BJ (cell line): ENCODE measurements at regions not wholly inside any gene's neighbourhood (a gene's known extent, or its start where the extent isn't known, plus 50 kb on each side); places are given as distances from the start of the nearest gene placed in this dataset.

Experiments used
- CTCF ChIA-PET: fragments of 350-600 bp; formaldehyde crosslinking; extraction: SDS; loops from one replicate; lab custom pipeline; 2021; ENCODE audit warnings: antibody characterized with exemption, inconsistent platforms; lab: Yijun Ruan, JAX
- POLR2A ChIA-PET: fragments of 300-600 bp; sonication (Branson Sonifier 250); formaldehyde crosslinking; extraction: SDS; loops from one replicate; lab custom pipeline; 2021; ENCODE audit warnings: antibody characterized with exemption; lab: Charles Lee
- DNase-seq: peaks from one replicate; pipeline ENCODE4 v3.0.0-alpha.2; 2011; ENCODE audit warnings: low read depth
- H3K27me3 ChIP-seq: 2 replicates; pipeline ENCODE4 v1.6.0; 2011; ENCODE audit warnings: low read length; ENCODE audit not compliant: control insufficient read depth, insufficient read depth
- H3K36me3 ChIP-seq: 2 replicates; pipeline ENCODE4 v1.5.1; 2011; ENCODE audit warnings: low read length; ENCODE audit not compliant: control insufficient read depth, insufficient read depth
- H3K4me3 ChIP-seq: 2 replicates; pipeline ENCODE4 v1.5.1; 2011; ENCODE audit warnings: low read depth, mild to moderate bottlenecking, control low read depth, low read length
- TF ChIP-seq, protein P1 (sequence below): IDR thresholded peaks from 2 replicates; pipeline ENCODE4 v1.5.1; 2011; ENCODE audit warnings: low read depth, mild to moderate bottlenecking, control low read depth, inconsistent platforms, low read length, moderate library complexity; ENCODE audit not compliant: insufficient read depth

DNA sequence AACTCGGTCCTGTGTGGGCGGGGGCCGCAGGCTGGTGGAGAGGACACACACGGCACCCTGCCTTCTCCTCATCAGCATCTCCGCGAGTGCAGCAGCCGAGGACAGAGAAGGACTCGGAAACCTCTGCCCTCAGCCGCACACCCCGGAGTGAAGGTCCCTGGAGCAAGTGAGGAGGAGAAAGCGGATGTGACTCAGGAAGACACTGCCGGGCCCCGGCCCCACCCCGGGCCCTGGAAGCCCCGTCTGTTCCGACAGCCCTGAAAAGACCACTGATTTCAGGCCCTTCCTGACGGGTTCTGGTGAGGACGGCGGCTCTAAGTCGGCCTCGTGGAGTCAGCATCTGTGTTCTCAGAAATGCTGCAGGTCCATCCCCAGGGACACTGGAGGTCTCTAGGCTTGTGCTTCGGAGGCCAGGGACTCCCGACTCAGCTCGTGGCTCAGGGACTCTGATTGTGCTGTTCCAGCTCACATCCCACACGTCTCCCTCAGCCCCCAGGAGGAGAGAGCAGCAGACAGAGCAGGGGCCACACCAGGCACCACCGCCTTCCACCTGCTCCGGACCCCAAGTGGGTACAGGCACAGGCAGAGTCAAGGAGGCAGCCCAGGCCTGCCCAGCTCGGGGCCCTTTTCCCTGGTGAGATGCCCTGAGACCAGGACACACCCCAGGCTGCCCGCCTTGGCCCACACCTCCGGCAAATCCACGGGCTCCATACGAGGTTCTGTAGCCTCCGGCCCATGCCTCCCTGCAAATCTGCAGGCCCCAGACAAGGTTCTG lies 134.5 kb upstream of the NKX1-1 start:
- Histone ChIP-seq H3K27me3 (no peaks in the 10 kb centered on the region), H3K36me3 (no peaks in the 10 kb centered on the region), H3K4me3 (no peak overlapping the region)
- TF ChIP-seq, protein P1, sequence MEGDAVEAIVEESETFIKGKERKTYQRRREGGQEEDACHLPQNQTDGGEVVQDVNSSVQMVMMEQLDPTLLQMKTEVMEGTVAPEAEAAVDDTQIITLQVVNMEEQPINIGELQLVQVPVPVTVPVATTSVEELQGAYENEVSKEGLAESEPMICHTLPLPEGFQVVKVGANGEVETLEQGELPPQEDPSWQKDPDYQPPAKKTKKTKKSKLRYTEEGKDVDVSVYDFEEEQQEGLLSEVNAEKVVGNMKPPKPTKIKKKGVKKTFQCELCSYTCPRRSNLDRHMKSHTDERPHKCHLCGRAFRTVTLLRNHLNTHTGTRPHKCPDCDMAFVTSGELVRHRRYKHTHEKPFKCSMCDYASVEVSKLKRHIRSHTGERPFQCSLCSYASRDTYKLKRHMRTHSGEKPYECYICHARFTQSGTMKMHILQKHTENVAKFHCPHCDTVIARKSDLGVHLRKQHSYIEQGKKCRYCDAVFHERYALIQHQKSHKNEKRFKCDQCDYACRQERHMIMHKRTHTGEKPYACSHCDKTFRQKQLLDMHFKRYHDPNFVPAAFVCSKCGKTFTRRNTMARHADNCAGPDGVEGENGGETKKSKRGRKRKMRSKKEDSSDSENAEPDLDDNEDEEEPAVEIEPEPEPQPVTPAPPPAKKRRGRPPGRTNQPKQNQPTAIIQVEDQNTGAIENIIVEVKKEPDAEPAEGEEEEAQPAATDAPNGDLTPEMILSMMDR, result no peak
- CTCF ChIA-PET, result no interaction called here
- no peak for DNase-seq
- POLR2A ChIA-PET, result no interaction called here

DNA sequence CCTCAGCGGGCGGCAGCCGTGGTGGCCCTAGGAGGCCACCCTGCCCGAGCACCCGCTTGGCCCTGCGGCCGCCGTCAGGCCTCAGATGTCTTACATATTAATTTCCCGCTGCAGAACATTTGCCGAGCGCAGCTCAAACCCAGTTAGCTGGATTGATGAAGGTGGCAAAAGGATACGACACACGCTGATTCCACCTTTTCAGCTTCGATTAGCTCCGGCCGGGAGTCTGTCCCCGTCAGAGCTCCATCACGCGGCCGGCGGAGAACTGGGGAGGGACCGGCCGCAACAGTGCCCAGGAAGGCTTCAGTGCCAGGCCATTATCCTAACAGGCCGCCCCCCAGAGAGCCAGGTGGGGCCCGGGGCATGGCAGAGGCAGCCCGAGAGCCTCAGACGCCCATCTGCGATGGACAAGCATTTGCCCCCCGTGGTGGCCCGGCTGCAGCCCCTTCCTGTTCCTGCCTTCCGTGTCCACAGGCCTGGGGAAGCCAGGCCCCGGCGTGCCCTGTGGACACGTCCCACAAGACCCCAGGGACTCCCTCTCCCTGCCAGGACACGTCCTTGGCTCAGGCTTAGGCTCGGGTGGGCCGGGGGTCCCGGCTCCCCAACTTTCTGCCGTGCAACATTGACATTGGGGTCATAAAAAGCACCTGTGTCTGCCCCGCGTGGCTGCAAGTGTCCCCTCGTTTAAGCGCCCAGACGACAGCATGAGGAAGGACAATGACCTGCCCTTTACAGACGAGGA lies 133.8 kb upstream of the NKX1-1 start:
- ChIA-PET POLR2A (no interaction called here), CTCF (interaction anchor here (1.3 kb wide), 1 partner anchor 9 kb away, joined by 6 read pairs; no protein-coding TSS in a partner anchor)
- Histone ChIP-seq H3K4me3 (no peak overlapping the region), H3K36me3 (no peaks in the 10 kb centered on the region), H3K27me3 (peaks cover 1% of the 10 kb centered on the region; the same call in 1 of the 2 replicates)
- DNase-seq, result no peak
- TF ChIP-seq, protein P1, result no peak

DNA sequence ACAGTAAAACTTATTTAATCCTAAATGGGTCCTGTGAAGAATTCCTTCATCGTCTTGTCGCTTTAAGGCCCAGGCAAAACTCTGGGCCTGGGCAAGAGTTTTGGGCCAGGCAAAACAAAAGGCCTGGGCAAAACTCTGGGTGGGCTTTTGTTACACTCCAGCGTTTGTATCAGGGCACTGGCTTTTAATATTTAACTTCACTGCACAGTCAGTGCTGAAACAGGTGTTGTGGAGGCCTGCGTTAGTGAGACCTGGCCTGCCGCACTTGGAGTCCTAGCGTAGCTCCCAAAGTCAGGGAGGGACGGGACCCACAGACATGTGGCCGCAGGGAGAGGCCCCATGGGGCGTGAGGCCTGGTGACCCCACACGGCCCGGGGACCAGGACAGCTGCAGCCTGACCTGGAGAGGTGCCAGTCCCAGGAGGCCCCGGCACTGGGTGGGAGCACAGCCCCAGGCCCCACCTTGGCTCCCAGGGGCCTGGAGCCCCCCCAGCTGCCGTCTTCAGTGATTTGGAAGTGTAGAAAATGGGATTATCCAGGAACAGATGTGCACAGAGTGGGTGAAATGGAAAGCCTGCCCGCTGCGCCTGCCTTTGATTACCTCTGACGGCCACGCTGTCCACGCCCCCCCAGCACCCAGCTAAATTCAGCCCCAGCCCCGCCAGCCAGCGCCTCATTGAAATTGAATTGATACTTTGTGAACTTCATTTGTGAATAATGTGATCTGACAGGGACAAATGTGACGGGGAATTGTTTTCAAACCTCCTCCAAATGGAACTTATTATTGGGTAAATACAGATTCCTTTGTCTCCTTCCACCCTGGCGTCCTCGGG lies 132.9 kb upstream of the NKX1-1 start:
- ChIA-PET POLR2A (no interaction called here), CTCF (interaction anchor here (1.3 kb wide), 1 partner anchor 10 kb away, joined by 6 read pairs; no protein-coding TSS in a partner anchor)
- Histone ChIP-seq H3K36me3 (no peaks in the 10 kb centered on the region), H3K27me3 (peaks cover 5% of the 10 kb centered on the region), H3K4me3 (no peak overlapping the region)
- TF ChIP-seq, protein P1, result no peak
- DNase-seq, result no peak

DNA sequence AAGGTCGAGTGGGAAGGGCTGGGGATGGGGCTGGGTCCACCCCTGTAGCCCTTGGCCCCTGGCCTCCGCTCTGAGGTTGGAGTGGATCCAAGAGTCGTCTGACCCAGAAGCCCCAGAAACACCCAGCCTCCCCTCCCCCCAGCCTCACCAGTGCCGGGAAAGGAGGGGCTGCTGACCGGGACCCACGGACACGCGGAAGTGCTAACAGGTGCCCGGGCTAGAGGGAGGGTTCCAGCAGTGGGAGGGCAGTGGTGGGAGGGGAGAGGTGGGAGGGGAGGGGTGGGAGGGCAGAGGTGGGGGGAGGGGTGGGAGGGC lies 131.8 kb upstream of the NKX1-1 start:
- no peak for DNase-seq
- H3K4me3 ChIP-seq, result no peak overlapping the region
- CTCF ChIA-PET, result no interaction called here
- H3K27me3 ChIP-seq, result peaks cover 13% of the 10 kb centered on the region
- H3K36me3 ChIP-seq, result no peaks in the 10 kb centered on the region
- TF ChIP-seq, protein P1, result no peak
- POLR2A ChIA-PET, result no interaction called here
